GM19240 (cell line): ENCODE measurements at regions not wholly inside any gene's neighbourhood (a gene's known extent, or its start where the extent isn't known, plus 50 kb on each side); places are given as distances from the start of the nearest gene placed in this dataset.
A peak's percentile ranks its signal among the peaks of the same experiment; 100 is the strongest.

ENCODE experiments used
- DNase-seq: peaks from one replicate; pipeline ENCODE4 v3.0.0; 2011; ENCODE audit warnings: low spot score; ENCODE audit not compliant: insufficient read length

DNA sequence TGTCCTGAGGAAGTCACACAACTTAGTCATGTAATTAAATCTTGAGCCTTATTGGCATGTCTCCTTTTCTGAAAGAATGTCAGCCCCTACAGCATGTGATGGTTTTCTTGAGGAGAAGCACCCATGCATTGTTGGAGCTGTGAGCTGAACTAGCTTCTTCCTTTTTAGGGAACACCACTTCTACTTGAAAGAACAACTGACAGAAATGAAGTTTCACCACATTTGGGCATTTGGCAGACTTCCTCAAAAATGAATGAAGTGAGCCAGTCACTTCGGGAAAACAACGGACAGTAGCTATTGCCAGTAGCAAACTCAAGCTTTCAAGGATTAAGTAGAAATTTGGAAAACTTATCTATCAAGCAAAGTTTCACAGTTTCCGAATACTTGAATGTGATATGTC lies 1351.3 kb downstream of the EFNB2 start:
- no peak for DNase-seq

DNA sequence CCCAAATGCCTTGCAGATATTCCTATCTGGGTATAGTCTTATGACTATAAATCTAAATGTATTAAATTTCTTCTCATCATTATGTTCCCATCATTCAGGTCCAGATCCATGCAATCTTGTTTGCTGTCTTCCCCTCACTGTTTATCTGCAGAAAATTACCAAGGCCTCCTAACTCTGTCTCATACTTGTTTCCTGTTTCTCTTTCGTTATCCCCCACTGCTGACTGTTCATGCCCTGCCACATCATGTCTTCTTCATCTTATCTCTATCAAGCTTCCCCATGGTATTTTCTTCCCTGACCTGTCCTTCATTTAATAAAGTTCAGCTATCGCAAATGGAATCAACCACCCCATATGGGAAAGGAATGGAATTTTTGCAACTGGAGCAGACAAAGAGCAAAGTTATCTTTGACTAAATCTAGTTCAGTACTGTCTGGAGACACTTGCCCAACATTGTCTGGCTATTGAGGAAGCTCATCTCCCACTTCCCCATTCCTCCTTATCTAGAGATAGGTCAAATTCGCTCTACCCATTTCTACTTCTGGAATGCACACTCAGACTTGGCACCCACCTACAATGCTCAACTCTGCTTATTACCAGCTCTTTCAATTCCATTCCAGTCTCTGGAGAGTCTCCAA lies 1358.1 kb downstream of the EFNB2 start:
- DNase-seq = no peak

DNA sequence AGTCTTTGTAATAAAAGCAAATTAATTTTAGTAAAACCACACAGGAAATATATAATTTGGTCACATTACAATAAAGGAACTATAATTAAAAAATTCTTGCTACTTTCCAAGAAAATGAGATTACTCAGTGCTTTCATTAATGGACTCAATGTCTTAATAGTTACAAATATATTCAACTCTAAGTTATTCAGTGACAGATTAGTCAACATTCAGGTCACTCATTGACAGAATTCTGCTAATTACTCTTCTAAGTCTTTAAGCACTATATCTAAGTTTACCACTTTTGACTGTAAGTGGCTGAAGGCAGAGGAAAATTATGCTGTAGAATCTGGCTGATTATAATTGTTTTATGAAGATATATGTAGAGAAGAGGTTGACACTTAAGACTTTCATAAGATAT lies 1365.0 kb downstream of the EFNB2 start:
- DNase-seq = no peak

DNA sequence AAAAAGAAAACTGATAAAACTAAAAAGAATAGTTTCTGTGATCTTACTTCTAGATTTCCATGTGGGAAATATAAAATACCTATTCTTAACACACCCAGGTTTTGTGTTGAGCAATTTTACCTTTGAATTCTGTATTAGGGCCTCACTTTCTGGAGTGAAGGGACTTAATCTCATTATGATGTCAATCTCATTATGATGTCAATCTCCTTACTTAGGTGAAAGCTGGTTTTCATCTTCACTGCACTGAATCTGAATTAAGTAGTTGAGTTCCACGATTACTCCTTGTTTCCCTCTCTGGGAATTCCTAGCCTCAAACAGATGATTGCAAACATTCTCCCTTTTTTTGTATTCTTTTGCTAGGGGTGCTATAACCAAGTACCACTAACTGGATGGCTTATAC lies 1367.2 kb downstream of the EFNB2 start:
- DNase-seq = no peak

DNA sequence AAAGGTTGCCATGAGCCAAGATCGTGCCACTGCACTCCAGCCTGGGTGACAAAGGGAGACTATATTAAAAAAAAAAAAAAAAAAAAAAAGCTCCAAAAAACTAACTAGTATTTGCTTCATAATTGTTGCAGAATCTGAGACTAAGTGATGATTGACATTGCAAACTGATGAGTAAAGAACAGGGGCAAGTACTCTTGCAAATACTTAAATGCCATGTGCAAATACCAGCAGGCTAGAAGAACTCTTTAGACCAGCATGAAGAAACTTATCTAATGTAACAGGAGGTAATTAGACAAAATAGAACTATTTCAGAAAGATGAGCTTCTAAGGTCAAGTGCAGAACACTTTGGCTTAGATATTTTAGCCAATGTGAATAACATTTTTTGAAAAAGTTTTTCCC lies 1368.1 kb downstream of the EFNB2 start:
- no peak for DNase-seq

DNA sequence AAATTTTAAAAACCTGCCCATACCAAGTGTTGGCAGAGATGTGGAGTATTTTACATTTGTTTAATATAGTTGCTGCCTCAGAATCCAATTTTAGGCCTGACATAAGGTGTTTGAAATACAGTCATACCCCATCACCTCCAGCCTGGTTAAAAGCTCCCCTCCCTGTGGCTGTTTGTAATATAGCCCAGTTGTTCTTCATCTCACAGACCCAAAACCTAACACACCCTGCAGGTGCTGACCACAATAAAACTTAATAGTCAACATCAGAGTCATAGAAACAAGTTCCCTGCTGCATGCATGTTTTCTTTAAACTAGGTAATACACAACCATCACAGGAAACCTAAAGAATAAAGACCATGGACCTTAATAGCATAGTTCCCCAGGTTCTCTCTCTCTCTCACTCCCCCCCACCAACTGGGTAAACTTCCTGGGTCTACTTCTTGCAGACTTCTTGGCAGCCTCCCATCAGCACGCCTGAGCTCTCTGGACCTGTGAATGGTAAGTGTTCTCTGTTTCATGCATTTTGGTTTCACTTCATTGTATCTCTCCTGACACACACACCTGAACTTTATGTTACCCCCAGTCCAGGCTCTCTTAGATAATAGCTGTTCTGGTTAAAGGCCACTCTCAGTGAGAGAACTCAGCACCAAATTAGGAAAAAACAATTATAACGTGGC lies 1369.9 kb downstream of the EFNB2 start:
- DNase-seq = peak; percentile 1

DNA sequence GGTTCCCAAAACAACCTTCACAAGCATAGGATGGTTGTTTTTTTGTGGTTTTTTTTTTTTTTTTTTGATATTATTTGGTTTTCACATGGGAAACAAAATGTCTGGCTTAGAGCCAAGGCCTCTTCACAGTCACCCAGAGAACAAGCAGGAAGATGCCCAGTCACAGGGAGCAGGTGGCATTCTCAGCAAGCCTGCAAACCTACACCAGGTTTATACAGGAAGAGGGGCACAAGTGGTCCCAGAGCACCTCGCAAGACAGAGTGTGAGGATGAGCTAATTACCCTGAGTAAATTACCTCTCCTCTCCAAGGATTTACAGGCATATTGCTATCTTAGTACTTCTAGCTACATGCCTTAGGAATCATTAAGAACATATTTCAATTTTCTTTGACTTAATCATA lies 1375.6 kb downstream of the EFNB2 start:
- DNase-seq = no peak

DNA sequence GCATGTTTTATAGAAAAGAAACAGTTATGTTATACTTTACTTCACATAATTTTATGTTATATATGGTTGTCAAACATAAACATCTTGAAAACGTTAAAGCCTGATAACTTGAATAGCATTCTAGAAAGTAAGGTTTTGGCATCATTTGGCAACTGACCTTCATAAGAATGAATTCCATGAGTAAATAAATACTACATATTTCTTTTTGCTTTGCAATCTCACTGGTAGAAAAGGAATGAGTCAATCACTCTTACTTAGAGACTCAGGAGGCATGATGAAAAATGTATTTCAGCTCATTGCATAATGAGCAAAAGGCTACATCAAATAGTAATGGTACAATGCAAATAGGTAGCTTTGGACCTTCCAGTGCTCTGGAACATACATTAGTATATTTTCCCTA lies 1381.9 kb downstream of the EFNB2 start:
- DNase-seq = no peak

DNA sequence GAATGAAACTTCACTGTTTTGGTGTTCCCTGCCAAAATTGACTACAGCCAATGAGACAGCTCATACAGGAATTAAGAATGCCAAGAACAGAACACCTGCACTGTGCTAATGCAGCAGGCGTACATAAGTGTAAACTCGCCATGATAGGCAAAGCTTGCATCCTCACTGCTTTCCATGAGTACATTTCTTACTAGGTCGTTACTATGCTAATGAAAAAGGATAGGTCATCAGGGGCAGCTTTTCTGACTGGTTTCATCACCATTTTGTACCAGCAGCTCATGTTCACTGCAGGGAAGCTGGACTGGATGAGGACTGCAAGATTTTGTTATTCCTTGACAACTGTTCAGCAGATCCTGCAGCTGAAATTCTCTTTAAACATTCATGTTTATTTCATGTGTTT lies 1383.8 kb downstream of the EFNB2 start:
- no peak for DNase-seq

DNA sequence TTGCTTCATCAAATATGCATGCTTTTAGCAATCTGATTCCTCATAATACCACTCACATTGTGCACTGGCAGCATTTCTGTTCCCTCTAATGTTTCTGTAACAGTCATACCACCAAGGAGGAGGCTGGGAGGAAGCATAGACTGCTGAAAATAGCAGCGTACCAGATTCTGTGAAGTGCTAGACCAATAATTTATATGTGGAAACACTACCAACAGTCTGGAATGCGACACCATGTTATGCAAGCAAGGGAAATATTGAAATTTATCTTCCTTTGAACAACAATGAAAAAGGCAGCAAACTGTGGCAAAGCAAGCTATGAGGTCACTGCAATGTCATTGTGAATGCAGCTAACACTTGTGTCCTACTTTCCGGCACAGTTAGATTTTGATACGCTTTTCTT lies 1388.0 kb downstream of the EFNB2 start:
- no peak for DNase-seq

DNA sequence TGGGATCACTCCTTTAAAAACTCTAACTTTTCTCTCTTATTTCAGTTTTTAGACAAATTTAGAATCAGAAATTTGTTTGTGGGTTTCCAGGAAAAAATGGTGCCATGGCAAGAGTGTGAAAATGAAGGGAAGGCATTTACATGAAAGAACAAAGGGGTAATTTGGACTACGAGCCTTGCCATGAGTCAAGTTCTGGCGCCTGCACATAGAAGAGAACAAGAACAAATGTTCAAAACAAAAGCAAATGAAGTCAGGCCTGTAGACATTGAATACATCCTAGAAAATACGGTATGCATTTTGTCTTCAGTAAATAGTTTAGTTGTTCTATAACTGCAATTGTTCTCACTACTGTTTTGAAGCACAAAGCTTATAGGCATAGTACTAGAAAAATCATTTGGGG lies 1390.5 kb downstream of the EFNB2 start:
- DNase-seq = no peak

DNA sequence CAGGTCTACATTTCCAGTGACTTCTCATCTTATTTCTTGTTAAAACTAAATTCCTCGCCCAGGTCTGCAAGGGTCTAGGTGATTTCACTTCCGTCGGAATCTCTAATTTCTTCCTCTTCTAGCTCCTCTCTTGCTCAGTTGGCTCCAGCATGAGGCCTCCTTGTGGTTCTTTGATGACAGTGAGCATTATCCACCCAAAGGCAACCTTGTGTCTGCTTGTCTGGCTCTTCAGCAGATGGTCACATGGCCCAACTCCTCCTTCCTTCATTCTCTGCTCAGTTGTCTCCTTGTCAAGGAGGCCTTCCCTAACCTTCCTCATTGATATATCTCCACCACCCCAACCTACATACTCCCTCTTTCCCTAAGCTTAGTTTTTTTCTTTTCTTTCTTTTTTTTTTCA lies 1391.4 kb downstream of the EFNB2 start:
- no peak for DNase-seq

DNA sequence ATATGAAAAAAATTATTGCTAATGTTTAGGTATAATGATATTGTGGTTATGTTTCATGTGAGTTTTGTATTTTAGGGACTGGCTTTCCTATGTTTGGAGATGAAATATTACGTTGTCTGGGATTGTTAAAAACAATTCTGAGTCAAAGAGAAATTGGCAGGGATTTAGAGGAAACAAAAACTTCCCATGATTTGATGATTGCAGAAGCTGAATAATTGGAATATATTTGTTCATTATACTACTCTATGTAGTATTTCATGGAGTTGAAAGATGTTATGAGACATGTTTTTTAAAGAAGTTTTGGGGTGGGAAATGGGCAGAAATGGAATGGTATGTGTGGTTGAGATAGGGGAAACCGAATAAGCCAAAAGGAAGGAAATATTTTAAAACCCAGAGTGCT lies 1392.9 kb downstream of the EFNB2 start:
- DNase-seq = no peak

DNA sequence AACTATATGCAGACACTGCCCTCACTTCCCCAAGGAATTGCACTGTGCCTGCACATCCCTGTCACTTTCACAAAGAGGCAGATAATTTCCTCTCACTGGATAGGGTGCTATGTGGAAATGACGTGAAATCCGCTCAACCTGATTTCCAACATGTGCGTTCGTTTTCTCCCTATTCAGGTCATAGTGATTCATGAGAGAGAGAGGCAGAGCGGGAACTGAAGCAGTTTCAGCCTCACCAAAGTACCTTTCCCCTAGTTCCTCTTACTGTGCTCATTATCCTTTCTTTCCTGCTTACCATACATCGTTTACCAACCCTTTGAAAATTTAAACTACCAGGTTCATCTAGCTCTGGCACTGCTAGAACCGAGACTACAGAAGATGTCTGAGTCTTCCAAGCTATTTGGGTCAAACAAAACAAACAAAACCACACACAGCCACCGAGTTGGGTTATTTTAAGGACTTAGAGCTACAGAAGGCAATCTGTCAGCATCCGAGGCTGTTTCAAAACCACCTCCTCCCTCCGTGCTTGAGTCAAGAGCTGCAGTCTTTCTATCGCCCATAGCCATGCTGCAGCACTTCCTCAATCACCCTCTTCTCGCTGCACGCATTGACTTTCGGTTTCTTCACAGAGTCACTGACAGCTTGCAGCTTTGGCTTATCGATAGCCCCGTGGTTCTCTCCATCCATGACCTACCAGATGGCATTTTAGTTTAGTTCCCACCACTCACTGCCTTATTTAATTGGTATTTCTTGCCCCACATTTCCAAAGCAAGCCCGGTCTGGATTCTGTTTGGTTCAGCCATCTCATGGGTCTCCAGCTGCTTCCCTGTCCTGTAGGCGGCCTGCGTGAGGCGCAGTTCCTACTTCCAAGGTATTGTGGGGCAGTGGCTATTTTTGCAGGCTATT lies 1395.8 kb downstream of the EFNB2 start:
- peak; percentile 28 for DNase-seq

DNA sequence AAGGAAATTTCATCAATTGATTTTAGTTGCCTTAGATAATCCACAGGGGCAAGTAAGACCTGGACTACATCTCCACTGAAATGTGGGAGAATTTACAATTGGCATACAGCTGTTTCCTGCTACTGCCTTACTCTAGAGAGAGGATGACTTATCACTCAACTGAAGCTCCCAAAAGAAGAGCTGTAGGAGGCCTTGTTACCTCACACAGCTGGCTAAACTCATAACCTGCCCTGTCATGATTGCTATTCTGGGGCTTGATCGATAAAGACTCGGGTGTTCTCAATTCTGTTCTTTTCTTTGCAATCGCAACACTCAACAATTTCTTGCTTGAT lies 1396.4 kb downstream of the EFNB2 start:
- DNase-seq = no peak

DNA sequence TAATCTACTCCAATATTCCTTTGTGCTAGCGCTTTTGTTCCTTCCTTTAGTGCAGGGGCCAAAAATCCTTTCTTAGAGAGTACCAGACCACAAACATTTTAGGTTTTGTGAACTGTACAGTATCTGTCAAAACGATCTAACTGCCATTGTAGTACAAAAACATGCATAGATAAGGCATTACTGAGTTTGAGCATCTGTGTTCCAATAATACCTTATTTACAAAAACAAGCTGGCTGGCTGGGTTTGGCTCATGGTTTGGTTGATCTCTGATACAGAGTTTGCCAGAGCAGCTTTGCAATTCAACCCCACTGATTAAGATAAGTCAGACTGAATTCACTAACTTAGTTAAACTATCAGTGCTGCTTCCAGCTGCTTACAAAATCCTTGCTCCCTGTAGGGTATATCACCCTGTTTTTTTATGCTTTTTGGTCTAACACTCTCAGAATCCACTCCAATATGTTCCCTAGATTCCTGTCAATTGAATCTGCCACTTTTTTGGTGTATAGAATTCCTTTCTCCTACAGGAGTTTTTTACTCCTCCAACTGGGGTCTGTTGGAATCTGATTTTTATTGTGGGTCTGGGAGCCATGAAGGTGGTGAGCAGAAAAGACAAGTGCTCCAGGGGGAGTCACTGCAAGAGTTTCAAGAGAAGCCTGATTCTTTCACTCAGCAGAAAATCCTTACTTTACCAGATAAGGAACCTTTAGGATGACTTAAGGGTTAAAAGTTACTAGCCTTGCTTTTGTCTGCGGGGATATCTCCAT lies 1399.4 kb downstream of the EFNB2 start:
- no peak for DNase-seq

DNA sequence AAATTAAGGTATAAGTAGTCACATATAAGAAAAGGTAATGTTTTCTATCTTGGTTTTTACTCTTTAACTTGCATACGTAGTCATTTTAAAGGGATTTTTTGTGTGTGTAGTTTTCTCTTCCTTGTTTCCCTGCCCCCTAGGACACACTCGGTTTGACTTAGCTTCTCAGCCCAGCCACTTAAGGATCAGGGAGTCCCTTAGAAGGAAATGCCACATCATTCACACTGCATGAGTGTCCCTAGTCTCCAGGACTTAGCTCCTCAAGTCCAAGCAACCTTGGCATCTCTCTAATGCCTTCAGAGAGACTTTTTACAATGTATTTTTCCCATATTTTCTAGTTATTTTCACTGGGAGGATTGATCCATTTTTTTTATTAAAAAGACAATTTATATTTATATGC lies 1407.7 kb downstream of the EFNB2 start:
- no peak for DNase-seq

DNA sequence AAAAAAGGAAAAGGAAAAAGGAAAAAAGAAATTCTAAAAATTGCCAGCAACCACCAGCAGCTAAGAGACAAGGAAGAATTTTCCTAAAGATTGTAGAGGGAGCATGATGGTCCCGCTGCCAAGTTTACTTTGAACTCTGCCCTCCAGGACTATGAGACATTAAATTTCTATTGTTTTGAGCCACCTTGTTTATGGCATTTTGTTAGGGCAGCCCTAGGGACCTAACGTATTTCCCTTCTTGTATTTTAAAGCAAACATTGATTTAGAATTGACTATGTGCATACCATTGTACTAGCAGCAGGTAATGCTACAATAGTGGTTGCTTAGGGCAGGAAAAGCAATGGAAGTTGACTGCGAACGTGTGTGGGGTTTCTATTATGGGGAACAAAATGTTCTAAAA lies 1414.2 kb downstream of the EFNB2 start:
- no peak for DNase-seq

DNA sequence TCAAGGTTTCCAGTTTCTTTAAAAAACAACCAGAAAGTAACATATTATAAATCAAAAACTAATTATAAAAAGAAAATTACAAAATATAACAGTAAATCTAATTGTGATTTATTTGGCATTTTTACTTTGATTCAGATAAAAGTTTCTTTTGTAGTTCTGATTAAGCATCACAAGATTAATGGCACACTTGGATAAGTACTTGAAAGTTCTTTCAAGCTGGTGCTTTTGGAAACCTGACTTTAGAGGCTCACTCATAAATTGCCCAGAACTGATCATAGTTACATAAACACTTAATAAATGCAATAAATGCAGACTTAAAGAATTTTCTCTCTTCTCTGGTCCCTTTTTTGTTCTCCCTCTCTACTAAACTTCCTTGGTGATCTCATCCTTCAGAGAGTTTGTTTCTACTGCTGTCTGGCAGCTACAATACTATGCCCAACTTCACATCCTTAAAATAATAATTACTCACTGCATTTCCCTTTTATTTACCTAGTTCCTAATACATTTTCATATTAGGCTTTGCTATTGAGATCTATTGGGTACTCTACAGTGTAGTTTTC lies 1417.0 kb downstream of the EFNB2 start:
- DNase-seq = no peak

DNA sequence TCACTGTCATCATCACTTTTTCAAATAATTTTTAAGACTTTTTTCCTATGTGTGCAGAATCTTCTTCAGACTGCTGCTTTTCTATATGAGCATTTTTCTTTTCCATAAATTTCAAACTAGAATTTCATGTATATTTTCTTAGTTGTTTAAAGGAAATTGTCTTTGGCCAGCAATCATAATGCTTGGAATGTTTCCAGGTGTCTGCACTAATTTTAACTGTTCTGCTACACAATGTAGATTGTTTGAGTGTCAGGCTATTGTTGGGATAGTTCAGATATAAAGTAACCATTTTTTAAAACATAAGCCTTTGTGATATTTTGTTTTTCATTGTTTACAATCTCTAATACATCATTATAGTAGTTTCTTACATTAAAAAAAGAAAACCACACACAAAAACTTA lies 1418.5 kb downstream of the EFNB2 start:
- DNase-seq = no peak

DNA sequence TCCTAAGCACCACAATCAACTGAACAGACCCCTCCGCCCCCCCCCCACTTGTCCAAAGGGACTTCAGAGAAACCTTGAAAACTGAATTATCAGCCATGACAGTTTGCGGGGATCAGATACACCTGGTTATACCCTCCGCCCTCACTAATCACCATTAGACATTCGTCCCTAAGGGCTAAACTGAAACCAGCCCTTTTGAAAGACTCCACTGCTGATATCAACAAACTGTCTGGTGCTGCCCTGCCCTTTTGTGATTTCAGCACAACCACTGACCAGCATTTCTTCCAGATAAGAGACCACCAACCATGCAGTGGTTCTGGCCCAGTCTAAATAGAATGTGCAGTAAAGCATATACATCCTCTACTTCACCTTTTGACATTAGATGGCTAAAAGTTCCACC lies 1422.9 kb downstream of the EFNB2 start:
- no peak for DNase-seq

DNA sequence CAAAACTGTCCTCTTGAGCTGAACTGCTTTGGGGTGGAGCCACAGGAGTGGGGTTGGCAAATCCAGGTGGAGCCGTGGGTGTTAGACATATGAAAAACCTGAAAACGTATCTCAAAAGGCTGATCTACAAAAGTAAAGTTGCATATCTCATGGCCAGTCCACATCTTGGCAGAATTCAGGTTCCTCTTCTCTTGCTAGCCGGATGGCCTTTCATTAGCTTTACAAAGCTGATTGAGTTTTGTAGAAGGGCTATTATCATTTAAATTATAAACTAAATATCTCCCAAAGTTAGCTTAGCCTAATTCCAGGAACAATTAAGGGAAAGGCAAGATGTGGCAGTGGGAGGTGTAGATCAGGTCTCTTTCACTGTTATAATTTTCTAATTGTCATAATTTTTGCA lies 1427.7 kb downstream of the EFNB2 start:
- no peak for DNase-seq
